UCSD-AML1 (cell line): ENCODE measurements at regions not wholly inside any gene's neighbourhood (a gene's known extent, or its start where the extent isn't known, plus 50 kb on each side); places are given as distances from the start of the nearest gene placed in this dataset.
"Not testable (repeated sequence)": the region's sequence is repeated elsewhere in the genome, so short reads cannot be mapped to it uniquely, and the experiment has no call there.

Experiments
- DNase-seq: peaks from one replicate; lab custom pipeline; 2025; ENCODE audit not compliant: unreplicated experiment; lab: John Stamatoyannopoulos, UW

GRCh38 chr10:78207216-78207615 lies 173.6 kb downstream of the RPS24 start:
- no peak for DNase-seq

- no peak for DNase-seq
Measured at GRCh38 chr10:78207776-78208175, 174.1 kb downstream of the RPS24 start.

GRCh38 chr10:78209970-78210369 lies 176.3 kb downstream of the RPS24 start:
- DNase-seq, result no peak

GRCh38 chr10:78210548-78210947 lies 176.9 kb downstream of the RPS24 start:
- DNase-seq, result no peak

GRCh38 chr10:78210976-78211375 lies 177.3 kb downstream of the RPS24 start:
- no peak for DNase-seq

GRCh38 chr10:78211561-78212051 lies 177.9 kb downstream of the RPS24 start:
- DNase-seq, result peak; percentile 35

- no peak for DNase-seq
Measured at GRCh38 chr10:78212060-78212785, 178.6 kb downstream of the RPS24 start.

- DNase-seq, result no peak
Measured at GRCh38 chr10:78212786-78213175, 179.1 kb downstream of the RPS24 start.

GRCh38 chr10:78214955-78215354 lies 181.3 kb downstream of the RPS24 start:
- no peak for DNase-seq

- no peak for DNase-seq
Measured at GRCh38 chr10:78215645-78216044, 182.0 kb downstream of the RPS24 start.

- DNase-seq, result no peak
Measured at GRCh38 chr10:78217336-78217735, 183.7 kb downstream of the RPS24 start.

GRCh38 chr10:78218798-78219490 lies 185.3 kb downstream of the RPS24 start:
- DNase-seq, result no peak

GRCh38 chr10:78219568-78219967 lies 185.9 kb downstream of the RPS24 start:
- not testable (repeated sequence) for DNase-seq

GRCh38 chr10:78220781-78221180 lies 187.1 kb downstream of the RPS24 start:
- DNase-seq, result no peak

- DNase-seq, result no peak
Measured at GRCh38 chr10:78222096-78222790, 188.6 kb downstream of the RPS24 start.

GRCh38 chr10:78223088-78223487 lies 189.4 kb downstream of the RPS24 start:
- DNase-seq, result no peak

GRCh38 chr10:78224602-78225001 lies 190.9 kb downstream of the RPS24 start:
- DNase-seq, result no peak

GRCh38 chr10:78225594-78225993 lies 191.9 kb downstream of the RPS24 start:
- no peak for DNase-seq

- no peak for DNase-seq
Measured at GRCh38 chr10:78229489-78229888, 195.8 kb downstream of the RPS24 start.

GRCh38 chr10:78229950-78230675 lies 196.4 kb downstream of the RPS24 start:
- DNase-seq, result no peak

- no peak for DNase-seq
Measured at GRCh38 chr10:78231327-78231726, 197.7 kb downstream of the RPS24 start.
